ENCODE measurements at regions not wholly inside any gene's neighbourhood (a gene's known extent, or its start where the extent isn't known, plus 50 kb on each side); places are given as distances from the start of the nearest gene placed in this dataset.

- H3K27ac ChIP-seq (ENCODE audit: low read depth) = no peak overlapping the region
- no peak for DNase-seq (ENCODE audit: low spot score)
- peaks cover 12% of the 10 kb centered on the region for H3K4me1 Mint-ChIP-seq
- no peaks in the 10 kb centered on the region for H3K36me3 Mint-ChIP-seq (ENCODE audit: low read depth)
- no peak for TF ChIP-seq STAT1 (IDR thresholded peaks at IDR 0.05; ENCODE audit: unreplicated experiment)
- no peak for TF ChIP-seq CREB1 (CRISPR knock-in tag; IDR thresholded peaks at IDR 0.05; ENCODE audit: low read depth)
- no peak for TF ChIP-seq ZNF114 (CRISPR knock-in tag; IDR thresholded peaks at IDR 0.05)
- TF ChIP-seq NANOG (IDR thresholded peaks at IDR 0.05; ENCODE audit: borderline replicate concordance) = no peak
- no peak for TF ChIP-seq CTCF (conservative IDR thresholded peaks at IDR 0.05; ENCODE audit: low read depth in 2 of 2)
- no peak for TF ChIP-seq JUNB (IDR thresholded peaks at IDR 0.05; ENCODE audit: unreplicated experiment)
- TF ChIP-seq, protein P1, sequence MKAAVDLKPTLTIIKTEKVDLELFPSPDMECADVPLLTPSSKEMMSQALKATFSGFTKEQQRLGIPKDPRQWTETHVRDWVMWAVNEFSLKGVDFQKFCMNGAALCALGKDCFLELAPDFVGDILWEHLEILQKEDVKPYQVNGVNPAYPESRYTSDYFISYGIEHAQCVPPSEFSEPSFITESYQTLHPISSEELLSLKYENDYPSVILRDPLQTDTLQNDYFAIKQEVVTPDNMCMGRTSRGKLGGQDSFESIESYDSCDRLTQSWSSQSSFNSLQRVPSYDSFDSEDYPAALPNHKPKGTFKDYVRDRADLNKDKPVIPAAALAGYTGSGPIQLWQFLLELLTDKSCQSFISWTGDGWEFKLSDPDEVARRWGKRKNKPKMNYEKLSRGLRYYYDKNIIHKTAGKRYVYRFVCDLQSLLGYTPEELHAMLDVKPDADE (IDR thresholded peaks at IDR 0.05) = no peak
- TF ChIP-seq EZH2 (IDR thresholded peaks at IDR 0.05; ENCODE audit: low read depth, unreplicated experiment) = no peak
- TF ChIP-seq, protein P2, sequence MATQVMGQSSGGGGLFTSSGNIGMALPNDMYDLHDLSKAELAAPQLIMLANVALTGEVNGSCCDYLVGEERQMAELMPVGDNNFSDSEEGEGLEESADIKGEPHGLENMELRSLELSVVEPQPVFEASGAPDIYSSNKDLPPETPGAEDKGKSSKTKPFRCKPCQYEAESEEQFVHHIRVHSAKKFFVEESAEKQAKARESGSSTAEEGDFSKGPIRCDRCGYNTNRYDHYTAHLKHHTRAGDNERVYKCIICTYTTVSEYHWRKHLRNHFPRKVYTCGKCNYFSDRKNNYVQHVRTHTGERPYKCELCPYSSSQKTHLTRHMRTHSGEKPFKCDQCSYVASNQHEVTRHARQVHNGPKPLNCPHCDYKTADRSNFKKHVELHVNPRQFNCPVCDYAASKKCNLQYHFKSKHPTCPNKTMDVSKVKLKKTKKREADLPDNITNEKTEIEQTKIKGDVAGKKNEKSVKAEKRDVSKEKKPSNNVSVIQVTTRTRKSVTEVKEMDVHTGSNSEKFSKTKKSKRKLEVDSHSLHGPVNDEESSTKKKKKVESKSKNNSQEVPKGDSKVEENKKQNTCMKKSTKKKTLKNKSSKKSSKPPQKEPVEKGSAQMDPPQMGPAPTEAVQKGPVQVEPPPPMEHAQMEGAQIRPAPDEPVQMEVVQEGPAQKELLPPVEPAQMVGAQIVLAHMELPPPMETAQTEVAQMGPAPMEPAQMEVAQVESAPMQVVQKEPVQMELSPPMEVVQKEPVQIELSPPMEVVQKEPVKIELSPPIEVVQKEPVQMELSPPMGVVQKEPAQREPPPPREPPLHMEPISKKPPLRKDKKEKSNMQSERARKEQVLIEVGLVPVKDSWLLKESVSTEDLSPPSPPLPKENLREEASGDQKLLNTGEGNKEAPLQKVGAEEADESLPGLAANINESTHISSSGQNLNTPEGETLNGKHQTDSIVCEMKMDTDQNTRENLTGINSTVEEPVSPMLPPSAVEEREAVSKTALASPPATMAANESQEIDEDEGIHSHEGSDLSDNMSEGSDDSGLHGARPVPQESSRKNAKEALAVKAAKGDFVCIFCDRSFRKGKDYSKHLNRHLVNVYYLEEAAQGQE (IDR thresholded peaks at IDR 0.05; ENCODE audit: unreplicated experiment) = no peak
- TF ChIP-seq EZH2phosphoT487 (IDR thresholded peaks at IDR 0.05; ENCODE audit: unreplicated experiment) = no peak
- TF ChIP-seq POLR2AphosphoS5 (IDR thresholded peaks at IDR 0.05; ENCODE audit: low read depth) = no peak
- TF ChIP-seq ZNF331 (CRISPR knock-in tag; IDR thresholded peaks at IDR 0.05; ENCODE audit: low read depth) = no peak
- TF ChIP-seq, protein P3, sequence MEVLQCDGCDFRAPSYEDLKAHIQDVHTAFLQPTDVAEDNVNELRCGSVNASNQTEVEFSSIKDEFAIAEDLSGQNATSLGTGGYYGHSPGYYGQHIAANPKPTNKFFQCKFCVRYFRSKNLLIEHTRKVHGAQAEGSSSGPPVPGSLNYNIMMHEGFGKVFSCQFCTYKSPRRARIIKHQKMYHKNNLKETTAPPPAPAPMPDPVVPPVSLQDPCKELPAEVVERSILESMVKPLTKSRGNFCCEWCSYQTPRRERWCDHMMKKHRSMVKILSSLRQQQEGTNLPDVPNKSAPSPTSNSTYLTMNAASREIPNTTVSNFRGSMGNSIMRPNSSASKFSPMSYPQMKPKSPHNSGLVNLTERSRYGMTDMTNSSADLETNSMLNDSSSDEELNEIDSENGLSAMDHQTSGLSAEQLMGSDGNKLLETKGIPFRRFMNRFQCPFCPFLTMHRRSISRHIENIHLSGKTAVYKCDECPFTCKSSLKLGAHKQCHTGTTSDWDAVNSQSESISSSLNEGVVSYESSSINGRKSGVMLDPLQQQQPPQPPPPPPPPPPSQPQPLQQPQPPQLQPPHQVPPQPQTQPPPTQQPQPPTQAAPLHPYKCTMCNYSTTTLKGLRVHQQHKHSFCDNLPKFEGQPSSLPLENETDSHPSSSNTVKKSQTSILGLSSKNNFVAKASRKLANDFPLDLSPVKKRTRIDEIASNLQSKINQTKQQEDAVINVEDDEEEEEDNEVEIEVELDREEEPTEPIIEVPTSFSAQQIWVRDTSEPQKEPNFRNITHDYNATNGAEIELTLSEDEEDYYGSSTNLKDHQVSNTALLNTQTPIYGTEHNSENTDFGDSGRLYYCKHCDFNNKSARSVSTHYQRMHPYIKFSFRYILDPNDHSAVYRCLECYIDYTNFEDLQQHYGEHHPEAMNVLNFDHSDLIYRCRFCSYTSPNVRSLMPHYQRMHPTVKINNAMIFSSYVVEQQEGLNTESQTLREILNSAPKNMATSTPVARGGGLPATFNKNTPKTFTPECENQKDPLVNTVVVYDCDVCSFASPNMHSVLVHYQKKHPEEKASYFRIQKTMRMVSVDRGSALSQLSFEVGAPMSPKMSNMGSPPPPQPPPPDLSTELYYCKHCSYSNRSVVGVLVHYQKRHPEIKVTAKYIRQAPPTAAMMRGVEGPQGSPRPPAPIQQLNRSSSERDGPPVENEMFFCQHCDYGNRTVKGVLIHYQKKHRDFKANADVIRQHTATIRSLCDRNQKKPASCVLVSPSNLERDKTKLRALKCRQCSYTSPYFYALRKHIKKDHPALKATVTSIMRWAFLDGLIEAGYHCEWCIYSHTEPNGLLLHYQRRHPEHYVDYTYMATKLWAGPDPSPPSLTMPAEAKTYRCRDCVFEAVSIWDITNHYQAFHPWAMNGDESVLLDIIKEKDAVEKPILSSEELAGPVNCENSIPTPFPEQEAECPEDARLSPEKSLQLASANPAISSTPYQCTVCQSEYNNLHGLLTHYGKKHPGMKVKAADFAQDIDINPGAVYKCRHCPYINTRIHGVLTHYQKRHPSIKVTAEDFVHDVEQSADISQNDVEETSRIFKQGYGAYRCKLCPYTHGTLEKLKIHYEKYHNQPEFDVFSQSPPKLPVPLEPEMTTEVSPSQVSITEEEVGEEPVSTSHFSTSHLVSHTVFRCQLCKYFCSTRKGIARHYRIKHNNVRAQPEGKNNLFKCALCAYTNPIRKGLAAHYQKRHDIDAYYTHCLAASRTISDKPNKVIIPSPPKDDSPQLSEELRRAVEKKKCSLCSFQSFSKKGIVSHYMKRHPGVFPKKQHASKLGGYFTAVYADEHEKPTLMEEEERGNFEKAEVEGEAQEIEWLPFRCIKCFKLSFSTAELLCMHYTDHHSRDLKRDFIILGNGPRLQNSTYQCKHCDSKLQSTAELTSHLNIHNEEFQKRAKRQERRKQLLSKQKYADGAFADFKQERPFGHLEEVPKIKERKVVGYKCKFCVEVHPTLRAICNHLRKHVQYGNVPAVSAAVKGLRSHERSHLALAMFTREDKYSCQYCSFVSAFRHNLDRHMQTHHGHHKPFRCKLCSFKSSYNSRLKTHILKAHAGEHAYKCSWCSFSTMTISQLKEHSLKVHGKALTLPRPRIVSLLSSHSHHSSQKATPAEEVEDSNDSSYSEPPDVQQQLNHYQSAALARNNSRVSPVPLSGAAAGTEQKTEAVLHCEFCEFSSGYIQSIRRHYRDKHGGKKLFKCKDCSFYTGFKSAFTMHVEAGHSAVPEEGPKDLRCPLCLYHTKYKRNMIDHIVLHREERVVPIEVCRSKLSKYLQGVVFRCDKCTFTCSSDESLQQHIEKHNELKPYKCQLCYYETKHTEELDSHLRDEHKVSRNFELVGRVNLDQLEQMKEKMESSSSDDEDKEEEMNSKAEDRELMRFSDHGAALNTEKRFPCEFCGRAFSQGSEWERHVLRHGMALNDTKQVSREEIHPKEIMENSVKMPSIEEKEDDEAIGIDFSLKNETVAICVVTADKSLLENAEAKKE (CRISPR knock-in tag; IDR thresholded peaks at IDR 0.05) = no peak
- peaks cover 12% of the 10 kb centered on the region for H3K4me1 ChIP-seq (ENCODE audit: insufficient read depth)
- no peaks in the 10 kb centered on the region for H3K36me3 ChIP-seq (ENCODE audit: insufficient read depth)
- H4K20me1 ChIP-seq (replicated peaks; ENCODE audit: insufficient read depth) = no peaks in the 10 kb centered on the region
- H3K27me3 Mint-ChIP-seq (ENCODE audit: insufficient read depth, low read depth, poor library complexity) = no peaks in the 10 kb centered on the region
- H3K9me2 ChIP-seq (ENCODE audit: insufficient read depth) = peaks cover 5% of the 10 kb centered on the region; the same call in 1 of the 2 replicates
- H3K4me3 Mint-ChIP-seq = no peak overlapping the region
- H3K79me2 ChIP-seq (replicated peaks; ENCODE audit: insufficient read depth) = no peaks in the 10 kb centered on the region
- H3K4me3 ChIP-seq = no peak overlapping the region
- no peaks in the 10 kb centered on the region for H3F3A ChIP-seq (replicated peaks; ENCODE audit: low read depth)
- H3K9me3 Mint-ChIP-seq = no peaks in the 10 kb centered on the region
- H2AFZ ChIP-seq = no peak overlapping the region
- no peak overlapping the region for H3K27ac Mint-ChIP-seq
- no peak overlapping the region for H3K4me2 ChIP-seq
- H3K27me3 ChIP-seq (ENCODE audit: insufficient read depth) = no peaks in the 10 kb centered on the region
- no peak for ATAC-seq
These were observed 312.3 kb downstream of the REEP3 start for GRCh38 chr10:63833411-63834060.
